ENCODE measurements at regions not wholly inside any gene's neighbourhood (a gene's known extent, or its start where the extent isn't known, plus 50 kb on each side); places are given as distances from the start of the nearest gene placed in this dataset.

GRCh38 chr2:7420530-7420929 lies 503.3 kb downstream of the RNF144A start:
- H3K27ac ChIP-seq (ENCODE audit: insufficient read length, low read depth, low read length): no peak overlapping the region

More at GRCh38 chr2:7420530-7420929, 503.3 kb downstream of the RNF144A start:
- Histone ChIP-seq H3K9ac (ENCODE audit: extremely low read depth, insufficient read length, low read length) (no peak overlapping the region), H3K27me3 (ENCODE audit: insufficient read depth, low read length) (no peaks in the 10 kb centered on the region), H3K4ac (ENCODE audit: low read depth, low read length) (no peak overlapping the region), H2AFZ (ENCODE audit: low read length) (no peak overlapping the region), H3T11ph (ENCODE audit: low read length) (no peak overlapping the region), H2BK12ac (ENCODE audit: insufficient read length, low read depth, low read length) (no peak overlapping the region), H3K4me1 (ENCODE audit: insufficient read depth, low read length) (no peaks in the 10 kb centered on the region), H3K9me3 (ENCODE audit: control insufficient read depth, low read depth, low read length) (no peaks in the 10 kb centered on the region), H3K23ac (ENCODE audit: insufficient read length, low read depth, low read length) (no peak overlapping the region), H3K4me2 (ENCODE audit: insufficient read depth, insufficient read length, low read length) (no peak overlapping the region), H2BK20ac (ENCODE audit: low read depth, low read length, poor library complexity, severe bottlenecking) (no peak overlapping the region), H2BK15ac (ENCODE audit: low read depth, low read length) (no peak overlapping the region), H2BK120ac (ENCODE audit: low read depth, low read length, poor library complexity, severe bottlenecking) (no peak overlapping the region), H3K79me1 (ENCODE audit: insufficient read depth, low read depth, low read length, poor library complexity, severe bottlenecking) (no peaks in the 10 kb centered on the region), H3K79me2 (ENCODE audit: insufficient read depth, low read length) (no peaks in the 10 kb centered on the region), H3K14ac (ENCODE audit: insufficient read depth, low read length) (no peak overlapping the region), H2BK5ac (ENCODE audit: insufficient read length, low read length) (no peak overlapping the region), H4K8ac (replicated peaks; ENCODE audit: insufficient read length, low read depth, low read length) (no peak overlapping the region), H3K18ac (ENCODE audit: insufficient read length, low read depth, low read length) (no peak overlapping the region), H4K91ac (ENCODE audit: insufficient read length, low read depth, low read length) (no peak overlapping the region), H2AK5ac (ENCODE audit: insufficient read length, low read length) (no peak overlapping the region), H3K56ac (ENCODE audit: insufficient read length, low read depth, low read length) (no peak overlapping the region), H4K20me1 (ENCODE audit: control insufficient read depth, insufficient read depth, insufficient read length) (no peaks in the 10 kb centered on the region), H4K5ac (ENCODE audit: insufficient read length, low read depth, low read length) (no peak overlapping the region), H3K23me2 (ENCODE audit: insufficient read length, low read depth, low read length, poor library complexity, severe bottlenecking) (no peaks in the 10 kb centered on the region)
- WGBS (ENCODE audit: extremely low coverage, insufficient read length, low lambda C conversion rate): no CpG with 5 or more reads among the region's 6 CpGs
- TF ChIP-seq, protein P1, sequence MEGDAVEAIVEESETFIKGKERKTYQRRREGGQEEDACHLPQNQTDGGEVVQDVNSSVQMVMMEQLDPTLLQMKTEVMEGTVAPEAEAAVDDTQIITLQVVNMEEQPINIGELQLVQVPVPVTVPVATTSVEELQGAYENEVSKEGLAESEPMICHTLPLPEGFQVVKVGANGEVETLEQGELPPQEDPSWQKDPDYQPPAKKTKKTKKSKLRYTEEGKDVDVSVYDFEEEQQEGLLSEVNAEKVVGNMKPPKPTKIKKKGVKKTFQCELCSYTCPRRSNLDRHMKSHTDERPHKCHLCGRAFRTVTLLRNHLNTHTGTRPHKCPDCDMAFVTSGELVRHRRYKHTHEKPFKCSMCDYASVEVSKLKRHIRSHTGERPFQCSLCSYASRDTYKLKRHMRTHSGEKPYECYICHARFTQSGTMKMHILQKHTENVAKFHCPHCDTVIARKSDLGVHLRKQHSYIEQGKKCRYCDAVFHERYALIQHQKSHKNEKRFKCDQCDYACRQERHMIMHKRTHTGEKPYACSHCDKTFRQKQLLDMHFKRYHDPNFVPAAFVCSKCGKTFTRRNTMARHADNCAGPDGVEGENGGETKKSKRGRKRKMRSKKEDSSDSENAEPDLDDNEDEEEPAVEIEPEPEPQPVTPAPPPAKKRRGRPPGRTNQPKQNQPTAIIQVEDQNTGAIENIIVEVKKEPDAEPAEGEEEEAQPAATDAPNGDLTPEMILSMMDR (conservative IDR thresholded peaks at IDR 0.05): no peak
- Mint-ChIP-seq H3K27ac (no peak overlapping the region), H3K9me3 (peaks cover 0 to 3% of the 10 kb centered on the region in 2 experiments; a peak in 2 of 5 replicates), H3K4me3 (no peak overlapping the region), H3K4me1 (peaks cover 5 to 6% of the 10 kb centered on the region in 2 experiments; a peak in 3 of 4 replicates), H3K27me3 (ENCODE audit: low read depth) (no peaks in the 10 kb centered on the region), H3K36me3 (ENCODE audit: insufficient read depth in 1 of 3, low read depth in 3 of 3) (peaks cover 0 to 2% (median 0%) of the 10 kb centered on the region in 3 experiments; a peak in 2 of 7 replicates)
- DNase-seq: no peak

Data from H9 (cell line).